Mesenchymal stem cell (in vitro differentiated cells and primary cell): ENCODE measurements at regions not wholly inside any gene's neighbourhood (a gene's known extent, or its start where the extent isn't known, plus 50 kb on each side); places are given as distances from the start of the nearest gene placed in this dataset.

Experiments
- DNase-seq: peaks from one replicate; pipeline ENCODE4 v3.0.0-alpha.2; 2013
- H2AFZ ChIP-seq: one replicate; pipeline ENCODE4 v1.6.1; 2013; ENCODE audit warnings: low read depth, mild to moderate bottlenecking, control low read depth, inconsistent platforms, low read length, moderate library complexity
- H2AK5ac ChIP-seq: 2 replicates; pipeline ENCODE4 v1.6.1; 2013; ENCODE audit warnings: low read length, moderate library complexity, mild to moderate bottlenecking, inconsistent platforms; ENCODE audit not compliant: severe bottlenecking
- H2BK120ac ChIP-seq: one replicate; pipeline ENCODE4 v1.6.1; 2013; ENCODE audit warnings: low read depth, mild to moderate bottlenecking, inconsistent platforms, low read length, moderate library complexity
- H2BK12ac ChIP-seq, 2 experiments: one replicate each; pipeline ENCODE4 v1.6.1; 2013; ENCODE audit warnings: inconsistent platforms in 2 of 2, low read length in 2 of 2, mild to moderate bottlenecking in 2 of 2, moderate library complexity in 2 of 2, control low read depth in 1 of 2
- H2BK15ac ChIP-seq: one replicate; pipeline ENCODE4 v1.6.1; 2013; ENCODE audit warnings: mild to moderate bottlenecking, low read depth, inconsistent platforms; ENCODE audit not compliant: poor library complexity, severe bottlenecking
- H2BK5ac ChIP-seq: 2 replicates; pipeline ENCODE4 v1.6.1; 2013; ENCODE audit warnings: low read depth, mild to moderate bottlenecking, low read length, control low read depth, inconsistent platforms; ENCODE audit not compliant: poor library complexity, severe bottlenecking
- H3K14ac ChIP-seq, 2 experiments: one replicate each; pipeline ENCODE4 v1.6.1; 2013; ENCODE audit warnings: inconsistent platforms in 2 of 2, low read length in 2 of 2, control low read depth in 1 of 2, mild to moderate bottlenecking in 1 of 2, moderate library complexity in 1 of 2
- H3K18ac ChIP-seq, 2 experiments: one replicate each; pipeline ENCODE4 v1.6.1; 2013; ENCODE audit warnings: inconsistent platforms in 2 of 2, low read length in 2 of 2, control low read depth in 1 of 2, low read depth in 1 of 2, mild to moderate bottlenecking in 1 of 2
- H3K23ac ChIP-seq, 2 experiments: one replicate each; pipeline ENCODE4 v1.6.1; 2013; ENCODE audit warnings: inconsistent platforms in 2 of 2, low read length in 2 of 2, mild to moderate bottlenecking in 2 of 2, moderate library complexity in 2 of 2, control low read depth in 1 of 2
- H3K27ac ChIP-seq: 2 replicates; pipeline ENCODE4 v1.5.1; 2013; ENCODE audit warnings: mild to moderate bottlenecking, moderate library complexity, low read length, control low read depth, inconsistent platforms; ENCODE audit not compliant: poor library complexity, severe bottlenecking
- H3K27me3 ChIP-seq, 2 experiments: 2 replicates each; pipeline versions ENCODE4 v1.6.1 to v1.7.0; 2013; ENCODE audit warnings: low read length in 2 of 2, mild to moderate bottlenecking in 2 of 2, moderate library complexity in 2 of 2, control low read depth in 1 of 2, inconsistent platforms in 1 of 2; ENCODE audit not compliant: control insufficient read depth in 1 of 2, insufficient read depth in 1 of 2
- H3K36me3 ChIP-seq, 2 experiments: 2 replicates each; pipeline versions ENCODE4 v1.6.1 to v1.7.0; 2013; ENCODE audit warnings: low read length in 2 of 2, control low read depth in 1 of 2, inconsistent platforms in 1 of 2, low read depth in 1 of 2, mild to moderate bottlenecking in 1 of 2; ENCODE audit not compliant: insufficient read depth in 2 of 2, control insufficient read depth in 1 of 2
- H3K4ac ChIP-seq, 2 experiments: one replicate each; pipeline ENCODE4 v1.6.1; 2013; ENCODE audit warnings: inconsistent platforms in 2 of 2, low read length in 2 of 2, mild to moderate bottlenecking in 2 of 2, moderate library complexity in 2 of 2, control low read depth in 1 of 2, low read depth in 1 of 2
- H3K4me1 ChIP-seq: 2 replicates; pipeline ENCODE4 v1.6.1; 2013; ENCODE audit warnings: low read depth, low read length, control low read depth; ENCODE audit not compliant: control insufficient read depth, insufficient read depth
- H3K4me2 ChIP-seq: 2 replicates; pipeline ENCODE4 v1.6.1; 2013; ENCODE audit warnings: low read length, mild to moderate bottlenecking, inconsistent platforms; ENCODE audit not compliant: poor library complexity, severe bottlenecking
- H3K4me3 ChIP-seq, 2 experiments: 2 replicates each; pipeline versions ENCODE4 v1.5.1 to v1.7.0; 2013; ENCODE audit warnings: low read length in 2 of 2, mild to moderate bottlenecking in 2 of 2, control low read depth in 1 of 2, low read depth in 1 of 2; ENCODE audit not compliant: insufficient read depth in 1 of 2
- H3K79me1 ChIP-seq: replicated peaks from 2 replicates; pipeline ENCODE4 v1.6.1; 2013; ENCODE audit warnings: mild to moderate bottlenecking, control low read depth, low read length, inconsistent platforms; ENCODE audit not compliant: poor library complexity, severe bottlenecking
- H3K9ac ChIP-seq: 2 replicates; pipeline ENCODE4 v1.7.0; 2013; ENCODE audit warnings: mild to moderate bottlenecking, low read length, moderate library complexity
- H3K9me3 ChIP-seq: 2 replicates; pipeline ENCODE4 v1.7.0; 2013; ENCODE audit warnings: mild to moderate bottlenecking, low read length; ENCODE audit not compliant: control insufficient read depth
- H4K8ac ChIP-seq: one replicate; pipeline ENCODE4 v1.6.1; 2013; ENCODE audit warnings: inconsistent platforms, mild to moderate bottlenecking, low read length, moderate library complexity
- H4K91ac ChIP-seq: one replicate; pipeline ENCODE4 v1.6.1; 2013; ENCODE audit warnings: mild to moderate bottlenecking, low read length, inconsistent platforms
- WGBS: methylation state at CpG from one replicate; pipeline ENCODE4 v1.1.7; 2013; ENCODE audit warnings: mixed read lengths; 5-methylcytosine and 5-hydroxymethylcytosine counted together

DNA sequence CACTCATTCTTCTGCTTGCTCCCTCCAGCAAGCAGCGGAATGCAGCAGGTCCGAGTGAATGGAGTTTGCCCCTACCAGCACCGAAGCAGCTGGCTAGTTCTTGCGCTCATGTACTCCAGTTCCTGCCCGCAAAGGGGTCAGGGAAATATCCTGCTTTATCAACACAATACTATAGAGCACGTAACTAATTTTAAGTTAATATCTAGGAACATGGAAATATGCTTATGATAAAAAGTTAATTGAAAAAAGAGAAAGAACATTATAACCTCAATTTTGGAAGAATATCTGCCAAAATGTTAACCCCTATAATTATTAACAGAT lies 195.6 kb downstream of the SNCA start:
- Histone ChIP-seq H3K4ac (no peak overlapping the region), H2BK12ac (no peak overlapping the region), H3K36me3 (no peaks in the 10 kb centered on the region), H3K9me3 (no peaks in the 10 kb centered on the region), H3K4me2 (peak overlapping the region; percentile 40), H3K18ac (no peak overlapping the region), H2AFZ (peak overlapping the region; percentile 89), H3K27me3 (peaks cover 0 to 10% of the 10 kb centered on the region in 2 experiments), H3K79me1 (no peaks in the 10 kb centered on the region), H3K9ac (peak overlapping the region; percentile 67), H2BK5ac (no peak overlapping the region), H3K14ac (no peak overlapping the region), H3K27ac (no peak overlapping the region), H4K8ac (no peak overlapping the region), H3K23ac (no peak overlapping the region), H2BK15ac (no peak overlapping the region), H3K4me1 (peaks cover 2% of the 10 kb centered on the region), H3K4me3 (peak overlapping the region in 1 of 2 experiments; percentile 71), H4K91ac (no peak overlapping the region), H2BK120ac (no peak overlapping the region), H2AK5ac (no peak overlapping the region)
- WGBS: 26% methylated on average over 3 of the region's 6 CpGs
- no peak for DNase-seq

DNA sequence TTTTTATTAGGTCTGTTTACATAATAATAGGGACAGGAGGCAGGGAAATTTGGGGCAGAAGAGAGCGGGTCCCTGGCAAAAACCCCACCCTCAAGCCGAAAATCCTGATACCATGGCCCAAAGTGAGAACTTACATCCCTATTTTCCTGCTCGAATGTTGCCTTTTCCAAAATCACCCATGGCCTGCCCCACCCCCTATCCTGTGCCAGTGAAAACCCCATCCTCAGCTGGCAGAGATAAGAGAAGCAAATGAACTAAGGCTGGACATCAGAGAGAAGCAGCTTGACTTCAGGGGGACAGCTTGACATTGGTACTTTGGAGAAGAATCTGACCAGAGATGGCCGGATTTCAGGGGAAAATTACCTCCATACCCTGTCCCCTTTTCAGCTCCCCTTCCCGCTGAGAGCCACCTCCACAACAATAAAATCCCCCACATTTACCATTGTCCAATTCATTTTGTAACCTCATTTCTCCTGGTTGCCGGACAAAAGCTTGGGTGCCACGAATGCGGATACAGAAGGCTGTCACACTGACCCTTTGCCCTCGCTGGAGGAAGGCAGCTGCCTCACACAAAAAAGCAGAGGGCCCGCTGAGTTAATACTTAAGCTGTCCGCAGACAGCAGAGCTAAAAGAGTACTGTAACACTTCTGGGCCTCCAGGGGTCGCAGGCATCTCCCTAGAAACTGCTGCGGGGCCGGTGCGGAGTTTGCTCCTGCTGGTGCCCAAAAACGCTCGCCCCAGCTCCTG lies 196.2 kb downstream of the SNCA start:
- Histone ChIP-seq H4K91ac (no peak overlapping the region), H2BK120ac (no peak overlapping the region), H3K27ac (no peak overlapping the region), H3K14ac (no peak overlapping the region), H2BK5ac (no peak overlapping the region), H4K8ac (no peak overlapping the region), H3K23ac (no peak overlapping the region), H3K4me1 (peaks cover 2% of the 10 kb centered on the region), H3K9ac (peak overlapping the region; percentile 67), H3K27me3 (peaks cover 0 to 10% of the 10 kb centered on the region in 2 experiments), H3K36me3 (no peaks in the 10 kb centered on the region), H3K4ac (no peak overlapping the region), H2BK12ac (no peak overlapping the region), H3K79me1 (no peaks in the 10 kb centered on the region), H2BK15ac (no peak overlapping the region), H3K18ac (peak overlapping the region in 1 of 2 experiments; percentile 18), H3K4me3 (peak overlapping the region in 1 of 2 experiments; percentile 71), H3K4me2 (peak overlapping the region; percentile 40), H2AFZ (peak overlapping the region; percentile 89), H2AK5ac (no peak overlapping the region), H3K9me3 (no peaks in the 10 kb centered on the region)
- WGBS: 32% methylated on average over 17 of the region's 17 CpGs
- peak; percentile 74 for DNase-seq

DNA sequence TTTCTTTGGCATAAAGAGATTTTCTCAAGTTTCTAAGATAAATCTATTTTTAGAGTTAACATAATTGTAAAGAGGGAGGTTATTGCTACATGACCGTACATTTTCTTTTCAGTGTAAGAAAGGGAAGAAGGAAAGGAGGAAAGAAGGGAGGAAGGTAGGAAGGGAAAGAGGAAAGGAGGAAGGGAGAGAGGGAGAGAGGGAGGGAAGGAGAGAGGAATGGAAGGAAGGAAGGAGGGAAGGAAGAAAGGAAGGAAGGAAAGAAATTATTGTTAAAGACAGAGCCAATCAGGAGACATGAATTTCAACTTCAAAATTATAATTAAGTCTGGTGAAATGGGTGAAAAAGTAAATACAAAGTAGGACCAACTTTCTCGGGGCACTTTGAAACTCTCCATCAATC lies 197.6 kb downstream of the SNCA start:
- Histone ChIP-seq H3K27me3 (peaks cover 0 to 6% of the 10 kb centered on the region in 2 experiments), H4K8ac (no peak overlapping the region), H2BK12ac (no peak overlapping the region), H3K4me2 (no peak overlapping the region), H3K4ac (no peak overlapping the region), H2BK15ac (no peak overlapping the region), H3K4me1 (peaks cover 2% of the 10 kb centered on the region), H3K18ac (no peak overlapping the region), H2BK120ac (no peak overlapping the region), H3K14ac (no peak overlapping the region), H3K36me3 (no peaks in the 10 kb centered on the region), H3K4me3 (no peak overlapping the region), H4K91ac (no peak overlapping the region), H2AFZ (no peak overlapping the region), H3K9ac (no peak overlapping the region), H3K23ac (no peak overlapping the region), H3K9me3 (no peaks in the 10 kb centered on the region), H2AK5ac (no peak overlapping the region), H3K27ac (no peak overlapping the region), H2BK5ac (no peak overlapping the region), H3K79me1 (no peaks in the 10 kb centered on the region)
- DNase-seq: no peak
- WGBS: 96% methylated on average over 1 of the region's 2 CpGs

DNA sequence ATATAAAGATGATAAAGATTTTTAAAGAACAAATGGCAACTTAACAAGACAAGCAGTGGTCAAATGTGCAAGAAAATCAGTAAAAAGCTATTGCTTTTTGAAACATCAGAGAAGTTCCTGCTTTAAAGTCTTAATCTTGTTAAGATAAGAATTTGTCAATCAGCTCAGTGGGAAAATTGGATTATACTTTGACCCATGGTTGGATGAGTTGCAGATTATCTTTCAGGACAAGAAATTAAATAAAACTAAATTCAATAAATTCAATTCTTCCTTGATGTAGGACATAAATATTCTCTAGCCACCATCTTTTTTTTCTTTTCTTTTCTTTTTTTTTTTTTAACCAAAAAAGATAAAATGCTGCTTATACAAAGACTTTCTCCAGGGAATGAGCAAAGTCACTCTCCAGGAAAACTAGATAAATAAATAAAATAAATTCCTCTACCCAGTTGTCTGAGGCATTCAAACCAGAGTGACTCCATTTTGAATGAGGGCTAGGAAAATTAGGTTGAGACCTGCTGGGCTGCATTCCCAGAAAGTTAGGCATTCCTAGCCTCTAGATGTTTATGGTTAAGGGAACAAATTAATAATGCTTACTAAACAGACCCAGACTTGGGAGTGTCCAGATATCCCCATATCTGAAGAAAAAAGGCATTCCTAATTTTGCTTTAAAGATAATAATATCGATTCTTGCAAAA lies 211.2 kb downstream of the SNCA start:
- no peak overlapping the region for H3K4me3 ChIP-seq
- H3K36me3 ChIP-seq: no peaks in the 10 kb centered on the region
- no peak overlapping the region for H2BK120ac ChIP-seq
- no peak overlapping the region for H4K8ac ChIP-seq
- H3K4me1 ChIP-seq: no peaks in the 10 kb centered on the region
- H3K79me1 ChIP-seq: no peaks in the 10 kb centered on the region
- no peak overlapping the region for H3K14ac ChIP-seq
- no peaks in the 10 kb centered on the region for H3K9me3 ChIP-seq
- no peak overlapping the region for H3K18ac ChIP-seq
- no peak overlapping the region for H3K9ac ChIP-seq
- no peak overlapping the region for H2BK5ac ChIP-seq
- no peak overlapping the region for H3K27ac ChIP-seq
- H3K4me2 ChIP-seq: no peak overlapping the region
- no peak overlapping the region for H2BK12ac ChIP-seq
- no peak overlapping the region for H2BK15ac ChIP-seq
- H3K4ac ChIP-seq: no peak overlapping the region
- H3K27me3 ChIP-seq: peaks cover 0 to 9% of the 10 kb centered on the region in 2 experiments
- H2AFZ ChIP-seq: no peak overlapping the region
- H4K91ac ChIP-seq: no peak overlapping the region
- no peak overlapping the region for H2AK5ac ChIP-seq
- DNase-seq: no peak
- H3K23ac ChIP-seq: no peak overlapping the region
- 100% methylated on average over 1 of the region's 1 CpG for WGBS
